ENCODE measurements at regions not wholly inside any gene's neighbourhood (a gene's known extent, or its start where the extent isn't known, plus 50 kb on each side); places are given as distances from the start of the nearest gene placed in this dataset.

DNA sequence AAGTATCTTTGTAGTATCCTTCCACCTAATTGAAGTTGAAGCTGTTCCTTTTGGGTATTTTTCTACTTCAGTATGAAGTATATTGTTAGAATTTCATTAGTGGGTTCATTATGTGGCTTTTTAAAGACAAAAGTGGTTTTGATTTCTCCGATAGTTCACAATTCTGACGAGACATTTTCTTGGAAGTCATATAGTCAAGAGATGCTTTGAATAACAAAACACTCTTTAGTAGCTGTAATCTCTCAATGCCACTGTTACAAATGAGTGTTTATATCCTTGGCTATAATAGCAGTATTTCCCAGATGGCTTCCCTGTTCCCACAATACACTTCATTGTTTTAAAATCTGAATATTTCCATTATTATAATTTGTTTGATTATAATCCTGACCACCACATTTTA lies 108.7 kb upstream of the F3 start:
- Histone ChIP-seq H3K27ac (ENCODE audit: low read depth in 1 of 2, low read length in 2 of 2) (no peak overlapping the region), H3K4me1 (ENCODE audit: insufficient read depth, low read length) (no peaks in the 10 kb centered on the region), H3K9me3 (ENCODE audit: control insufficient read depth in 1 of 2, insufficient read depth in 1 of 2, low read length in 2 of 2) (no peaks in the 10 kb centered on the region), H3K27me3 (ENCODE audit: control insufficient read depth in 1 of 2, insufficient read depth in 2 of 2, low read length in 2 of 2) (no peaks in the 10 kb centered on the region), H3K4me3 (ENCODE audit: low read length) (no peak overlapping the region), H3K36me3 (ENCODE audit: insufficient read depth, low read length) (no peaks in the 10 kb centered on the region)
- intact Hi-C loops (cut with DNase I, micrococcal nuclease): no loop called here
- Mint-ChIP-seq H3K36me3 (ENCODE audit: low read depth) (no peaks in the 10 kb centered on the region), H3K4me3 (no peak overlapping the region), H3K27ac (no peak overlapping the region), H3K27me3 (peaks cover 9% of the 10 kb centered on the region), H3K9me3 (no peaks in the 10 kb centered on the region), H3K4me1 (ENCODE audit: low read depth) (no peaks in the 10 kb centered on the region)
- ChIA-PET CTCF (interaction anchor here (1.0 kb wide), 1 partner anchor 15 kb away, joined by 3 read pairs; no protein-coding TSS in a partner anchor), POLR2A (no interaction called here)
- ATAC-seq (ENCODE audit: poor library complexity) (no peak), DNase-seq (no peak)
- TF ChIP-seq, protein P1, sequence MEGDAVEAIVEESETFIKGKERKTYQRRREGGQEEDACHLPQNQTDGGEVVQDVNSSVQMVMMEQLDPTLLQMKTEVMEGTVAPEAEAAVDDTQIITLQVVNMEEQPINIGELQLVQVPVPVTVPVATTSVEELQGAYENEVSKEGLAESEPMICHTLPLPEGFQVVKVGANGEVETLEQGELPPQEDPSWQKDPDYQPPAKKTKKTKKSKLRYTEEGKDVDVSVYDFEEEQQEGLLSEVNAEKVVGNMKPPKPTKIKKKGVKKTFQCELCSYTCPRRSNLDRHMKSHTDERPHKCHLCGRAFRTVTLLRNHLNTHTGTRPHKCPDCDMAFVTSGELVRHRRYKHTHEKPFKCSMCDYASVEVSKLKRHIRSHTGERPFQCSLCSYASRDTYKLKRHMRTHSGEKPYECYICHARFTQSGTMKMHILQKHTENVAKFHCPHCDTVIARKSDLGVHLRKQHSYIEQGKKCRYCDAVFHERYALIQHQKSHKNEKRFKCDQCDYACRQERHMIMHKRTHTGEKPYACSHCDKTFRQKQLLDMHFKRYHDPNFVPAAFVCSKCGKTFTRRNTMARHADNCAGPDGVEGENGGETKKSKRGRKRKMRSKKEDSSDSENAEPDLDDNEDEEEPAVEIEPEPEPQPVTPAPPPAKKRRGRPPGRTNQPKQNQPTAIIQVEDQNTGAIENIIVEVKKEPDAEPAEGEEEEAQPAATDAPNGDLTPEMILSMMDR (IDR thresholded peaks at IDR 0.05): no peak

DNA sequence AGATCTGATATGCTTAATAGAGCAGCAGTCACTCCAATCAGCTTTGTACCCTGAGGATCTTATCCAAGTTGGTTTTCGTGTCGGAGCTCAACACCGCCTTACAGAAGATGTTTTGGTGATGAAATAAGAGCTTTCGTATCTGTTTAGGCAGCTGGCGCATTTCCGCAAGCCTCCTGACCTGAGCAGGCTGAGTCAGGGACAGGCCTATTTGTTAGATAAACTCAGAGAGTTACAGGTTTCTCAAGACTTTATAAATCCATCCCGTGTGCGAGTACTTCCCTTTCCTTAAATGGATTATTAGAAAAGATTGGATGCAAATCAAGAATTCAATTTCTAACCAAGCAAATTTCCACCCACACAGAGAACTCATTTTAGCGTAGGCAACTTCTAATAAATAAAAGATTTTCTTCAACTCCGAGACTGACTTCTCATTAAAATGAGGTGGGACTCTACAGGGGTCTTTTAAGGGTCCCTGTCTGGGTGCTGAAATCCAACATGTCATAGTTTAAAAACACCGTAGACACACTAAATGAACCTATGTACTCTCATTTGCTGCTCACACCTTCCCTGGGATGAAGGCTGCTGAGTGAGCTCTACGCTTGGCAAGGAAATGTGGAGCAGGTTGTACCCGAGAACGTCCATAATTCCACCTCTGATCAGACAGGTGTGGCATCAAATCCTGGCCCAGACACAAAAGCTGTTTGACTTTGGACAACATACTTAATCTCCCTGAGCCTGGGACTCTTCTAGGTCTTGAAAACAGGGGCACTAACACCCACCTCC lies 106.9 kb upstream of the F3 start:
- TF ChIP-seq, protein P1 (IDR thresholded peaks at IDR 0.05): no peak
- DNase-seq (no peak), ATAC-seq (ENCODE audit: poor library complexity) (no peak)
- Mint-ChIP-seq H3K9me3 (no peaks in the 10 kb centered on the region), H3K4me1 (ENCODE audit: low read depth) (no peaks in the 10 kb centered on the region), H3K4me3 (no peak overlapping the region), H3K27ac (no peak overlapping the region), H3K36me3 (ENCODE audit: low read depth) (no peaks in the 10 kb centered on the region), H3K27me3 (peaks cover 5% of the 10 kb centered on the region)
- H3K36me3 ChIP-seq (ENCODE audit: insufficient read depth, low read length): no peaks in the 10 kb centered on the region
- no peak overlapping the region for H3K27ac ChIP-seq (ENCODE audit: low read depth in 1 of 2, low read length in 2 of 2)
- H3K27me3 ChIP-seq (ENCODE audit: control insufficient read depth in 1 of 2, insufficient read depth in 2 of 2, low read length in 2 of 2): no peaks in the 10 kb centered on the region
- H3K4me3 ChIP-seq (ENCODE audit: low read length): no peak overlapping the region
- CTCF ChIA-PET: no interaction called here
- POLR2A ChIA-PET: no interaction called here
- no peaks in the 10 kb centered on the region for H3K4me1 ChIP-seq (ENCODE audit: insufficient read depth, low read length)
- no peaks in the 10 kb centered on the region for H3K9me3 ChIP-seq (ENCODE audit: control insufficient read depth in 1 of 2, insufficient read depth in 1 of 2, low read length in 2 of 2)
- intact Hi-C loops (cut with DNase I, micrococcal nuclease): no loop called here

DNA sequence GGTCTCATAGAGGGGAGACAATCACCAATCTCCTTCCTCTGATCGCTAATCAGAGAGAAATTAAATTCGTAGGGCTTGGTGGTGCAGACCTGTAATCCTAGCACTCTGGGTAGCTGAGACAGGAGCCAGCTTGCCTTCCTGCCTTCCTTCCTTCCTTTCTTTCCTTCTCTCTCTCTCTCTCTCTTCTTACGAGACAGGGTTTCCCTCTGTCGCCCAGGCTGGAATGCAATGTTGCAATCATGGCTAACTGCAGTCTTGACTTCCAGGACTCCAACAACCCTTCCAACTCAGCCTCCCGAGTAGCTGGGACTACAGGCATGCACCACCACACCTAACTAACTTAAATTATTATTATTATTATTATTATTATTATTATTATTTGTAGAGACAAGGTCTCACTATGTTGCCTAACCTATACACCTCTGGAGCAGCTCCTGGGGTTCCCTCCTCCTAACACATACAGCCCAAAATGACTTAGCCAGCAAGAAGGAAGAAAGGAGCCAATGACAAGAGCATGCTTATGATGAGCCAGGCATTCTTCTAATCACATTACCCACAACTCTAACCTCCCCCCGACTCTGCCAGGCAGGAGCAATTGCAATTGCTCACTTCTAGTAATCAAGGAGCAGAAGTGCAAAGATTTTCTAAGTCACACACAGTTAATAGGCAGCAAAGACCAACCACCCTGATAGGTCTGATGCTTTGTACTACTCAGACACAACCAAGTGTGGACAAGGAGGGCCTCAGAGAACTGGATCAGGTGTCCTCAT lies 105.4 kb upstream of the F3 start:
- Histone ChIP-seq H3K27ac (ENCODE audit: low read depth in 1 of 2, low read length in 2 of 2) (no peak overlapping the region), H3K4me3 (ENCODE audit: low read length) (no peak overlapping the region), H3K36me3 (ENCODE audit: insufficient read depth, low read length) (no peaks in the 10 kb centered on the region), H3K9me3 (ENCODE audit: control insufficient read depth in 1 of 2, insufficient read depth in 1 of 2, low read length in 2 of 2) (no peaks in the 10 kb centered on the region), H3K27me3 (ENCODE audit: control insufficient read depth in 1 of 2, insufficient read depth in 2 of 2, low read length in 2 of 2) (no peaks in the 10 kb centered on the region), H3K4me1 (ENCODE audit: insufficient read depth, low read length) (no peaks in the 10 kb centered on the region)
- no peak overlapping the region for H3K4me3 Mint-ChIP-seq
- H3K9me3 Mint-ChIP-seq: no peaks in the 10 kb centered on the region
- POLR2A ChIA-PET: no interaction called here
- H3K27me3 Mint-ChIP-seq: peaks cover 5% of the 10 kb centered on the region
- no peaks in the 10 kb centered on the region for H3K36me3 Mint-ChIP-seq (ENCODE audit: low read depth)
- CTCF ChIA-PET: no interaction called here
- no peak overlapping the region for H3K27ac Mint-ChIP-seq
- DNase-seq: no peak
- intact Hi-C loops (cut with DNase I, micrococcal nuclease): no loop called here
- no peaks in the 10 kb centered on the region for H3K4me1 Mint-ChIP-seq (ENCODE audit: low read depth)
- TF ChIP-seq, protein P1 (IDR thresholded peaks at IDR 0.05): no peak
- ATAC-seq (ENCODE audit: poor library complexity): no peak

All from CD4-positive, alpha-beta T cell (primary cell).